Prostate gland (tissue), 2 donors: ENCODE measurements at regions not wholly inside any gene's neighbourhood (a gene's known extent, or its start where the extent isn't known, plus 50 kb on each side); places are given as distances from the start of the nearest gene placed in this dataset.

Experiments used
- POLR2A ChIP-seq: fragments of 450-650 bp; IDR thresholded peaks from one replicate; pipeline ENCODE4 v1.6.1; 2016; ENCODE audit warnings: antibody characterized with exemption, mild to moderate bottlenecking
- POLR2AphosphoS5 ChIP-seq: sonication (generic); formaldehyde crosslinking; IDR thresholded peaks from one replicate; pipeline ENCODE4 v1.6.1; 2017; ENCODE audit warnings: antibody characterized with exemption
- TF ChIP-seq, protein P1 (sequence below), 4 experiments: fragments of 200-600 bp in 2 of 4; fragments of 450-650 bp in 2 of 4; sonication (generic) in 2 of 4; IDR thresholded peaks; 1 replicate in 3 of 4; 2 replicates in 1 of 4; pipeline ENCODE4 v1.5.1; 2016 to 2019; ENCODE audit warnings: antibody characterized with exemption in 4 of 4, mild to moderate bottlenecking in 2 of 4, moderate library complexity in 2 of 4

DNA sequence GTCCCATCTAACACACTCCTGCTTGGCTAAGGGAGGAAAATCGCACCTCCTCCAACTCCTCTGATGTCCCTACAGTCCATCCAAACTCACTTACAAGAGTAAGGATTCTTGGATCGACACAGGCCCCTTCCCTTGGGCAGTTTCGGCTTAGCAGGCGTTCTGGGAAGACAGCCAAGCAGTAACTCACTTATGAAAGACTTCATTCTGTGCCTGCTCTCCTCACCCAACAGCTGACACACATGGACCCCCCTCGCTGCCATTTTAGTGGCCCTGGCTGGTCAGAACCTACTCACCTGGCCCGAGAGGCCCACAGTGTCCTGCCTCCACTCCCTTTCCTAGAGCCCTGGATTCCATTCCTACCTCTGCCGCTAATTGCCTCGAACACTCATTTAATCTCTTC is 52.3 kb upstream of the BCL2L14 start:
- TF ChIP-seq, protein P1, sequence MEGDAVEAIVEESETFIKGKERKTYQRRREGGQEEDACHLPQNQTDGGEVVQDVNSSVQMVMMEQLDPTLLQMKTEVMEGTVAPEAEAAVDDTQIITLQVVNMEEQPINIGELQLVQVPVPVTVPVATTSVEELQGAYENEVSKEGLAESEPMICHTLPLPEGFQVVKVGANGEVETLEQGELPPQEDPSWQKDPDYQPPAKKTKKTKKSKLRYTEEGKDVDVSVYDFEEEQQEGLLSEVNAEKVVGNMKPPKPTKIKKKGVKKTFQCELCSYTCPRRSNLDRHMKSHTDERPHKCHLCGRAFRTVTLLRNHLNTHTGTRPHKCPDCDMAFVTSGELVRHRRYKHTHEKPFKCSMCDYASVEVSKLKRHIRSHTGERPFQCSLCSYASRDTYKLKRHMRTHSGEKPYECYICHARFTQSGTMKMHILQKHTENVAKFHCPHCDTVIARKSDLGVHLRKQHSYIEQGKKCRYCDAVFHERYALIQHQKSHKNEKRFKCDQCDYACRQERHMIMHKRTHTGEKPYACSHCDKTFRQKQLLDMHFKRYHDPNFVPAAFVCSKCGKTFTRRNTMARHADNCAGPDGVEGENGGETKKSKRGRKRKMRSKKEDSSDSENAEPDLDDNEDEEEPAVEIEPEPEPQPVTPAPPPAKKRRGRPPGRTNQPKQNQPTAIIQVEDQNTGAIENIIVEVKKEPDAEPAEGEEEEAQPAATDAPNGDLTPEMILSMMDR (IDR thresholded peaks at IDR 0.05): no peak
- TF ChIP-seq POLR2A: no peak
- TF ChIP-seq POLR2AphosphoS5: no peak
